ENCODE measurements at regions not wholly inside any gene's neighbourhood (a gene's known extent, or its start where the extent isn't known, plus 50 kb on each side); places are given as distances from the start of the nearest gene placed in this dataset.

- Histone ChIP-seq H3K4me3 (ENCODE audit: low read length) (no peak overlapping the region), H3K4me1 (ENCODE audit: control insufficient read depth, insufficient read depth, low read length) (no peaks in the 10 kb centered on the region), H3K27ac (ENCODE audit: low read length) (no peak overlapping the region), H3K27me3 (ENCODE audit: control insufficient read depth, insufficient read depth, low read length) (no peaks in the 10 kb centered on the region), H3K9me3 (ENCODE audit: control insufficient read depth, low read depth, low read length) (no peaks in the 10 kb centered on the region), H3K36me3 (ENCODE audit: control insufficient read depth, insufficient read depth, low read length) (no peaks in the 10 kb centered on the region)
- WGBS (ENCODE audit: insufficient coverage, low lambda C conversion rate) = 49% methylated on average over 4 of the region's 7 CpGs
- DNase-seq = no peak
These were observed 260.1 kb upstream of the PLSCR5 start for GRCh38 chr3:146865175-146865755.

GRCh38 chr3:146861262-146861661, 256.1 kb upstream of the PLSCR5 start:
- WGBS (ENCODE audit: insufficient coverage, low lambda C conversion rate) = 90% methylated on average over 2 of the region's 3 CpGs
- no peaks in the 10 kb centered on the region for H3K36me3 ChIP-seq (ENCODE audit: control insufficient read depth, insufficient read depth, low read length)

GRCh38 chr3:146854523-146854922, 249.4 kb upstream of the PLSCR5 start:
- 95% methylated on average over 4 of the region's 4 CpGs for WGBS (ENCODE audit: insufficient coverage, low lambda C conversion rate)
- H3K4me3 ChIP-seq (ENCODE audit: low read length) = no peak overlapping the region
- H3K9me3 ChIP-seq (ENCODE audit: control insufficient read depth, low read depth, low read length) = no peaks in the 10 kb centered on the region
- DNase-seq = no peak
- no peaks in the 10 kb centered on the region for H3K36me3 ChIP-seq (ENCODE audit: control insufficient read depth, insufficient read depth, low read length)
- H3K4me1 ChIP-seq (ENCODE audit: control insufficient read depth, insufficient read depth, low read length) = no peaks in the 10 kb centered on the region
- no peak overlapping the region for H3K27ac ChIP-seq (ENCODE audit: low read length)
- no peaks in the 10 kb centered on the region for H3K27me3 ChIP-seq (ENCODE audit: control insufficient read depth, insufficient read depth, low read length)

More at GRCh38 chr3:146861262-146861661, 256.1 kb upstream of the PLSCR5 start:
- Histone ChIP-seq H3K9me3 (ENCODE audit: control insufficient read depth, low read depth, low read length) (no peaks in the 10 kb centered on the region), H3K4me1 (ENCODE audit: control insufficient read depth, insufficient read depth, low read length) (no peaks in the 10 kb centered on the region), H3K27me3 (ENCODE audit: control insufficient read depth, insufficient read depth, low read length) (no peaks in the 10 kb centered on the region), H3K27ac (ENCODE audit: low read length) (no peak overlapping the region), H3K4me3 (ENCODE audit: low read length) (no peak overlapping the region)
- no peak for DNase-seq

DNA sequence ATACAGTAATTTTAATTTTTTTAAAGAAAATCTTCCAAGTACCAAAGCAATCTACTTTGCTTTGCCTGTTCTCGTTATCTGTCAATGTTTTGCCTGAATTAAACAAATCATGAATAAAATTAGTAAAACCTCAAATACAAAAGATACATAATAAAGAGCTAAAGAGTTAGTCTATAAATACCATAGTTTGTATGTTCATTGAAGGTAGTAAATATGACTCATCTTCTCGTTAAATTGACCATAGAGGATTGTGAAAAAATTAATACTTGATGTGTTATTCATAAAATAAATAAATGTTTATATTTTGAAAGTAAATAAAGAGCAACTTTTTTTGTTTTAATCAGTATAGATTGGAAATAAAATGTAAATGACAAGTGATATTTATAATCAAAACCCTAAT, 246.5 kb upstream of the PLSCR5 start:
- no peak for DNase-seq
- 82% methylated on average over 2 of the region's 2 CpGs for WGBS (ENCODE audit: insufficient coverage, low lambda C conversion rate)
- no peaks in the 10 kb centered on the region for H3K4me1 ChIP-seq (ENCODE audit: control insufficient read depth, insufficient read depth, low read length)
- no peak overlapping the region for H3K27ac ChIP-seq (ENCODE audit: low read length)
- H3K36me3 ChIP-seq (ENCODE audit: control insufficient read depth, insufficient read depth, low read length) = no peaks in the 10 kb centered on the region
- no peaks in the 10 kb centered on the region for H3K27me3 ChIP-seq (ENCODE audit: control insufficient read depth, insufficient read depth, low read length)
- H3K4me3 ChIP-seq (ENCODE audit: low read length) = no peak overlapping the region
- H3K9me3 ChIP-seq (ENCODE audit: control insufficient read depth, low read depth, low read length) = no peaks in the 10 kb centered on the region

GRCh38 chr3:146845361-146845760, 240.2 kb upstream of the PLSCR5 start:
- no peak overlapping the region for H3K4me3 ChIP-seq (ENCODE audit: low read length)
- H3K27me3 ChIP-seq (ENCODE audit: control insufficient read depth, insufficient read depth, low read length) = no peaks in the 10 kb centered on the region
- no peaks in the 10 kb centered on the region for H3K4me1 ChIP-seq (ENCODE audit: control insufficient read depth, insufficient read depth, low read length)
- WGBS (ENCODE audit: insufficient coverage, low lambda C conversion rate) = 77% methylated on average over 3 of the region's 3 CpGs
- DNase-seq = no peak
- H3K9me3 ChIP-seq (ENCODE audit: control insufficient read depth, low read depth, low read length) = no peaks in the 10 kb centered on the region
- no peaks in the 10 kb centered on the region for H3K36me3 ChIP-seq (ENCODE audit: control insufficient read depth, insufficient read depth, low read length)
- H3K27ac ChIP-seq (ENCODE audit: low read length) = no peak overlapping the region

GRCh38 chr3:146843476-146843875, 238.3 kb upstream of the PLSCR5 start:
- Histone ChIP-seq H3K4me1 (ENCODE audit: control insufficient read depth, insufficient read depth, low read length) (no peaks in the 10 kb centered on the region), H3K4me3 (ENCODE audit: low read length) (no peak overlapping the region), H3K27me3 (ENCODE audit: control insufficient read depth, insufficient read depth, low read length) (no peaks in the 10 kb centered on the region), H3K27ac (ENCODE audit: low read length) (no peak overlapping the region), H3K36me3 (ENCODE audit: control insufficient read depth, insufficient read depth, low read length) (no peaks in the 10 kb centered on the region), H3K9me3 (ENCODE audit: control insufficient read depth, low read depth, low read length) (no peaks in the 10 kb centered on the region)
- no CpG with 5 or more reads among the region's 1 CpG for WGBS (ENCODE audit: insufficient coverage, low lambda C conversion rate)
- DNase-seq = no peak

DNA sequence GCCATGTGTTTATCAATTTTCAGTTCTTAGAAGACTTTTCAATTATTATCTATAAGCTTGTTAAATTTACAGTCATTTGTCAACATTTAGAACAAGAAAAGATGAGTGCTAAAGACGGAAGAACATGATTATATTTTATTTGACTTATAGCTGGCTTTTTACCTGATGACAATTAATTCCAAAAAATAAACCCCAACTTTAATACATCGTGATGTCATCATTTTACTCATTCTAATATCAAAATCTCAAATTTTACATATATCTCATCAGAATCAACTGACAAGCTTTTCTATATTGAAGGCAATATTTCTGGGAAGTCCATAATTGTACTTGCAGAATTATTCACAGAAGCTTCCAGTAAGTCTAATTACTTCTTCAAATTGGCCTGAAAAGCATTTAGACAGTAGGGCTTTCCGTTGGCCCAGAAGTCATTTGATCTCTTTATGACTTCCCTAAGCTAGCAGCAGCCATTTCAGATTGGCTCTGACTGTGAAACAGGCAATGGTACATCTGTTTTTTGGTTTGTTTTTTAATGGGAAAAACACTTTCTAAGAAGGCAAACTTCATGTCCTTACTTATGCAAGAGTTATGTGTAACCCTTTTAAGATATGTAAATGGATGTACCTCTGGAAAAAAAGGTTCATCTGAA, 234.7 kb upstream of the PLSCR5 start:
- WGBS (ENCODE audit: insufficient coverage, low lambda C conversion rate) = 88% methylated on average over 2 of the region's 3 CpGs
- Histone ChIP-seq H3K4me3 (ENCODE audit: low read length) (no peak overlapping the region), H3K27me3 (ENCODE audit: control insufficient read depth, insufficient read depth, low read length) (no peaks in the 10 kb centered on the region), H3K9me3 (ENCODE audit: control insufficient read depth, low read depth, low read length) (no peaks in the 10 kb centered on the region), H3K27ac (ENCODE audit: low read length) (no peak overlapping the region), H3K4me1 (ENCODE audit: control insufficient read depth, insufficient read depth, low read length) (no peaks in the 10 kb centered on the region), H3K36me3 (ENCODE audit: control insufficient read depth, insufficient read depth, low read length) (no peaks in the 10 kb centered on the region)
- no peak for DNase-seq

GRCh38 chr3:146838221-146838620, 233.1 kb upstream of the PLSCR5 start:
- DNase-seq = no peak
- no peak overlapping the region for H3K4me3 ChIP-seq (ENCODE audit: low read length)
- no peak overlapping the region for H3K27ac ChIP-seq (ENCODE audit: low read length)
- no peaks in the 10 kb centered on the region for H3K4me1 ChIP-seq (ENCODE audit: control insufficient read depth, insufficient read depth, low read length)
- WGBS (ENCODE audit: insufficient coverage, low lambda C conversion rate) = 100% methylated on average over 3 of the region's 3 CpGs
- no peaks in the 10 kb centered on the region for H3K27me3 ChIP-seq (ENCODE audit: control insufficient read depth, insufficient read depth, low read length)
- H3K36me3 ChIP-seq (ENCODE audit: control insufficient read depth, insufficient read depth, low read length) = no peaks in the 10 kb centered on the region
- no peaks in the 10 kb centered on the region for H3K9me3 ChIP-seq (ENCODE audit: control insufficient read depth, low read depth, low read length)

- DNase-seq = no peak
- Histone ChIP-seq H3K9me3 (ENCODE audit: control insufficient read depth, low read depth, low read length) (no peaks in the 10 kb centered on the region), H3K27ac (ENCODE audit: low read length) (no peak overlapping the region), H3K36me3 (ENCODE audit: control insufficient read depth, insufficient read depth, low read length) (no peaks in the 10 kb centered on the region), H3K4me3 (ENCODE audit: low read length) (no peak overlapping the region), H3K4me1 (ENCODE audit: control insufficient read depth, insufficient read depth, low read length) (no peaks in the 10 kb centered on the region), H3K27me3 (ENCODE audit: control insufficient read depth, insufficient read depth, low read length) (no peaks in the 10 kb centered on the region)
These were observed 229.8 kb upstream of the PLSCR5 start for GRCh38 chr3:146834917-146835316.

DNA sequence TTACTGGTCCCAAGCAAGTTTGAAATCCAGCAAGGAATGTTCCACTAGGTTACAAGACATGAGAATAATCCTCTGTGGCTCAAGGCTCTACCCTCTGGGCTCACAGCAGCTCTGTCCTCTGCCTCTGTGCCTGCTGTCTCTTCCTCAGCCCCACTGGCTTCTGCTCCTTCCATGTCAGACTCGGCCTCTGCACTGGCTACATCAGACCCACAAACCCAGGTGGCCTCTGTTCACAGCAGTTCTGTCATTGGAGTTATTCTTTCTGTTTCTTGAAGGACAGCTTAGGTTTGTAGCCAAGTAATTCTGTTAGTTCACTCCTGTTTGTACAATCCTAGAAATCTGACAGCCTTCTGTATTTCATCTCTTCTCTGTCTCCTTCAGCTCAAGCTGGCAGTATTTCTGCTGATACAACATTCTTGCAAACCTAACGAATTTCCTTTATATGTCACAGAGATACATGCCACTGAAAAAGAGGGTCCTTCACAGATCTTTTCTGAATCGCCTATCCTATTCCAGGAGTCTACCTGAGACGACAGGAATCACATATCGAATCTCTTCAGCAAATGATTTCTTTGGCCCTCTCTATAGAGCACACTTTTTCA, 227.8 kb upstream of the PLSCR5 start:
- Histone ChIP-seq H3K27me3 (ENCODE audit: control insufficient read depth, insufficient read depth, low read length) (no peaks in the 10 kb centered on the region), H3K27ac (ENCODE audit: low read length) (no peak overlapping the region), H3K4me3 (ENCODE audit: low read length) (no peak overlapping the region), H3K36me3 (ENCODE audit: control insufficient read depth, insufficient read depth, low read length) (no peaks in the 10 kb centered on the region), H3K9me3 (ENCODE audit: control insufficient read depth, low read depth, low read length) (no peaks in the 10 kb centered on the region), H3K4me1 (ENCODE audit: control insufficient read depth, insufficient read depth, low read length) (no peaks in the 10 kb centered on the region)
- 90% methylated on average over 2 of the region's 5 CpGs for WGBS (ENCODE audit: insufficient coverage, low lambda C conversion rate)
- no peak for DNase-seq

DNA sequence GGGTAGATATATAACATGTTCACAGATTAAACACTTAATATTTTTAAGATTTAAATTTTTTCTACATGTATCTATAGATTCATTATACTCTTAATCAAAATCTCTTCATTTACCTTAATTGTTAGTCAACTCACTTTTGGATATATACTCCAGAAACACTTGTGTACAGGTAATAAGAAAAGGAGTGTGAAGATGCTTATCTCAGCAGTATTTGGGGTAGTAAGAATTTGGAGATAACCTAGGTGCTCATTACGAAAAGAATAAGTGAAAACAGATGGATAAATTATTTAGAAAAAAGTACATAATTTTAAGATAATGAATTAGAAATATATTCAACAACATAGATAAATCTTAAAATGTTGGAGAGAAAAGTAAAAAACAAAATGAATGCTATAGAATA, 226.5 kb upstream of the PLSCR5 start:
- DNase-seq = no peak
- 100% methylated on average over 1 of the region's 1 CpG for WGBS (ENCODE audit: insufficient coverage, low lambda C conversion rate)
- Histone ChIP-seq H3K4me3 (ENCODE audit: low read length) (no peak overlapping the region), H3K4me1 (ENCODE audit: control insufficient read depth, insufficient read depth, low read length) (no peaks in the 10 kb centered on the region), H3K36me3 (ENCODE audit: control insufficient read depth, insufficient read depth, low read length) (no peaks in the 10 kb centered on the region), H3K27me3 (ENCODE audit: control insufficient read depth, insufficient read depth, low read length) (no peaks in the 10 kb centered on the region), H3K9me3 (ENCODE audit: control insufficient read depth, low read depth, low read length) (no peaks in the 10 kb centered on the region), H3K27ac (ENCODE audit: low read length) (no peak overlapping the region)
